Upper lobe of right lung (tissue), 1 donor: ENCODE measurements at regions not wholly inside any gene's neighbourhood (a gene's known extent, or its start where the extent isn't known, plus 50 kb on each side); places are given as distances from the start of the nearest gene placed in this dataset.

Experiments
- ATAC-seq: fragments of 200-7000 bp; cut with Tn5 transposase; one replicate; pipeline ENCODE4 v1.9.1; 2020; ENCODE audit warnings: mild to moderate bottlenecking, moderate library complexity
- DNase-seq: peaks from one replicate; pipeline ENCODE4 v3.0.0-alpha.2; 2020
- H3K27ac ChIP-seq: fragments of 200-600 bp; one replicate; pipeline ENCODE4 v1.8.0; 2022
- H3K27me3 ChIP-seq: fragments of 200-600 bp; one replicate; pipeline ENCODE4 v1.8.0; 2022; ENCODE audit warnings: mild to moderate bottlenecking
- H3K36me3 ChIP-seq: fragments of 200-600 bp; one replicate; pipeline ENCODE4 v1.8.0; 2022
- H3K4me1 ChIP-seq: fragments of 200-600 bp; one replicate; pipeline ENCODE4 v1.8.0; 2022
- H3K4me3 ChIP-seq: fragments of 200-600 bp; one replicate; pipeline ENCODE4 v1.8.0; 2022; ENCODE audit warnings: mild to moderate bottlenecking
- H3K9me3 ChIP-seq: fragments of 200-600 bp; one replicate; pipeline ENCODE4 v1.8.0; 2022
- CTCF ChIP-seq: fragments of 200-600 bp; IDR thresholded peaks from one replicate; pipeline ENCODE4 v1.8.0; 2022; ENCODE audit warnings: antibody characterized with exemption
- intact Hi-C: fragments of 100-400 bp; cut with DNase I; formaldehyde crosslinking; loops from one replicate; pipeline ENCODE4 v1.11.0; 2022
- donor health status: DM: no; HTN: yes; CAD: no; lungs with severe emphysema.

- no peak for TF ChIP-seq CTCF
- Histone ChIP-seq H3K4me1 (no peaks in the 10 kb centered on the region), H3K27me3 (no peaks in the 10 kb centered on the region), H3K36me3 (no peaks in the 10 kb centered on the region), H3K27ac (no peak overlapping the region), H3K9me3 (no peaks in the 10 kb centered on the region), H3K4me3 (no peak overlapping the region)
- no peak for DNase-seq
- intact Hi-C loops: no loop called here
- ATAC-seq: peak; percentile 23
Measured at GRCh38 chr10:4315551-4315950, 510.5 kb upstream of the AKR1E2 start.

GRCh38 chr10:4313051-4313450, 513.0 kb upstream of the AKR1E2 start:
- TF ChIP-seq CTCF: no peak
- Histone ChIP-seq H3K27ac (no peak overlapping the region), H3K4me3 (no peak overlapping the region), H3K36me3 (no peaks in the 10 kb centered on the region), H3K27me3 (no peaks in the 10 kb centered on the region), H3K4me1 (no peaks in the 10 kb centered on the region), H3K9me3 (no peaks in the 10 kb centered on the region)
- DNase-seq: no peak
- intact Hi-C loops: no loop called here
- ATAC-seq: no peak

GRCh38 chr10:4312051-4312835, 513.8 kb upstream of the AKR1E2 start:
- H3K4me1 ChIP-seq: no peaks in the 10 kb centered on the region
- H3K9me3 ChIP-seq: no peaks in the 10 kb centered on the region
- H3K4me3 ChIP-seq: no peak overlapping the region
- no peak for ATAC-seq
- no peaks in the 10 kb centered on the region for H3K36me3 ChIP-seq
- no peak for TF ChIP-seq CTCF
- H3K27ac ChIP-seq: no peak overlapping the region
- no peaks in the 10 kb centered on the region for H3K27me3 ChIP-seq
- intact Hi-C loops: no loop called here
- no peak for DNase-seq

- intact Hi-C loops: no loop called here
- no peak for DNase-seq
- TF ChIP-seq CTCF: no peak
- no peaks in the 10 kb centered on the region for H3K4me1 ChIP-seq
- ATAC-seq: no peak
- no peaks in the 10 kb centered on the region for H3K36me3 ChIP-seq
- no peak overlapping the region for H3K27ac ChIP-seq
- no peaks in the 10 kb centered on the region for H3K27me3 ChIP-seq
- no peaks in the 10 kb centered on the region for H3K9me3 ChIP-seq
- no peak overlapping the region for H3K4me3 ChIP-seq
Measured at GRCh38 chr10:4310172-4310571, 515.8 kb upstream of the AKR1E2 start.

GRCh38 chr10:4307910-4308309, 518.1 kb upstream of the AKR1E2 start:
- H3K36me3 ChIP-seq: no peaks in the 10 kb centered on the region
- no peak overlapping the region for H3K4me3 ChIP-seq
- ATAC-seq: no peak
- H3K4me1 ChIP-seq: no peaks in the 10 kb centered on the region
- intact Hi-C loops: no loop called here
- H3K27ac ChIP-seq: no peak overlapping the region
- no peaks in the 10 kb centered on the region for H3K9me3 ChIP-seq
- DNase-seq: no peak
- no peak for TF ChIP-seq CTCF
- no peaks in the 10 kb centered on the region for H3K27me3 ChIP-seq

- intact Hi-C loops: no loop called here
- no peaks in the 10 kb centered on the region for H3K36me3 ChIP-seq
- no peak overlapping the region for H3K4me3 ChIP-seq
- H3K27me3 ChIP-seq: no peaks in the 10 kb centered on the region
- H3K27ac ChIP-seq: no peak overlapping the region
- ATAC-seq (no peak), DNase-seq (no peak)
- H3K4me1 ChIP-seq: no peaks in the 10 kb centered on the region
- TF ChIP-seq CTCF: no peak
- no peaks in the 10 kb centered on the region for H3K9me3 ChIP-seq
Measured at GRCh38 chr10:4306871-4307270, 519.1 kb upstream of the AKR1E2 start.
